ENCODE measurements at regions not wholly inside any gene's neighbourhood (a gene's known extent, or its start where the extent isn't known, plus 50 kb on each side); places are given as distances from the start of the nearest gene placed in this dataset.
"Not testable (repeated sequence)": the region's sequence is repeated elsewhere in the genome, so short reads cannot be mapped to it uniquely, and the experiment has no call there.

- DNase-seq (ENCODE audit: low read depth, low spot score) = no peak
Observed at GRCh38 chr9:89929673-89930480, 325.1 kb downstream of the GADD45G start.

- no peak for DNase-seq (ENCODE audit: low read depth, low spot score)
Observed at GRCh38 chr9:89933578-89933977, 328.8 kb downstream of the GADD45G start.

GRCh38 chr9:89935115-89935514 is 330.3 kb downstream of the GADD45G start:
- no peak for DNase-seq (ENCODE audit: low read depth, low spot score)

- DNase-seq (ENCODE audit: low read depth, low spot score) = no peak
Observed at GRCh38 chr9:89935801-89936200, 331.0 kb downstream of the GADD45G start.

GRCh38 chr9:89937051-89937450 is 332.2 kb downstream of the GADD45G start:
- DNase-seq (ENCODE audit: low read depth, low spot score) = no peak

- DNase-seq (ENCODE audit: low read depth, low spot score) = no peak
Observed at GRCh38 chr9:89939181-89939580, 334.4 kb downstream of the GADD45G start.

- no peak for DNase-seq (ENCODE audit: low read depth, low spot score)
Observed at GRCh38 chr9:89939626-89940292, 334.9 kb downstream of the GADD45G start.

GRCh38 chr9:89940625-89941024 is 335.8 kb downstream of the GADD45G start:
- no peak for DNase-seq (ENCODE audit: low read depth, low spot score)

- DNase-seq (ENCODE audit: low read depth, low spot score) = no peak
Observed at GRCh38 chr9:89941875-89942274, 337.1 kb downstream of the GADD45G start.

- DNase-seq (ENCODE audit: low read depth, low spot score) = no peak
Observed at GRCh38 chr9:89942643-89943042, 337.8 kb downstream of the GADD45G start.

- DNase-seq (ENCODE audit: low read depth, low spot score) = no peak
Observed at GRCh38 chr9:89943309-89943708, 338.5 kb downstream of the GADD45G start.

GRCh38 chr9:89943728-89944127 is 338.9 kb downstream of the GADD45G start:
- DNase-seq (ENCODE audit: low read depth, low spot score) = no peak

GRCh38 chr9:89945133-89945532 is 340.3 kb downstream of the GADD45G start:
- no peak for DNase-seq (ENCODE audit: low read depth, low spot score)

GRCh38 chr9:89946741-89947140 is 341.9 kb downstream of the GADD45G start:
- no peak for DNase-seq (ENCODE audit: low read depth, low spot score)

GRCh38 chr9:89949111-89949510 is 344.3 kb downstream of the GADD45G start:
- no peak for DNase-seq (ENCODE audit: low read depth, low spot score)

GRCh38 chr9:89951675-89952074 is 346.9 kb downstream of the GADD45G start:
- no peak for DNase-seq (ENCODE audit: low read depth, low spot score)

- DNase-seq (ENCODE audit: low read depth, low spot score) = no peak
Observed at GRCh38 chr9:89952401-89952800, 347.6 kb downstream of the GADD45G start.

GRCh38 chr9:89953263-89953662 is 348.5 kb downstream of the GADD45G start:
- not testable (repeated sequence) for DNase-seq (ENCODE audit: low read depth, low spot score)

GRCh38 chr9:89953824-89954615 is 349.2 kb downstream of the GADD45G start:
- DNase-seq (ENCODE audit: low read depth, low spot score) = no peak

- no peak for DNase-seq (ENCODE audit: low read depth, low spot score)
Observed at GRCh38 chr9:89955144-89955543, 350.3 kb downstream of the GADD45G start.

GRCh38 chr9:89955626-89956025 is 350.8 kb downstream of the GADD45G start:
- no peak for DNase-seq (ENCODE audit: low read depth, low spot score)

GRCh38 chr9:89956331-89956730 is 351.5 kb downstream of the GADD45G start:
- DNase-seq (ENCODE audit: low read depth, low spot score) = no peak
